NCI-H2107 treated with DMSO at 0.1 percent for 48 hours (cell line): ENCODE measurements at regions not wholly inside any gene's neighbourhood (a gene's known extent, or its start where the extent isn't known, plus 50 kb on each side); places are given as distances from the start of the nearest gene placed in this dataset.
A peak's percentile ranks its signal among the peaks of the same experiment; 100 is the strongest.

Experiments used
- DNase-seq: peaks from one replicate; lab custom pipeline; 2025; ENCODE audit not compliant: unreplicated experiment; lab: John Stamatoyannopoulos, UW

GRCh38 chr17:74070374-74070773, 133.1 kb upstream of the RPL38 start:
- no peak for DNase-seq

- no peak for DNase-seq
These were observed 132.3 kb upstream of the RPL38 start for GRCh38 chr17:74070998-74071679.

GRCh38 chr17:74072340-74072739, 131.1 kb upstream of the RPL38 start:
- DNase-seq, result no peak

- DNase-seq, result no peak
These were observed 127.0 kb upstream of the RPL38 start for GRCh38 chr17:74076446-74076845.

GRCh38 chr17:74077231-74077630, 126.2 kb upstream of the RPL38 start:
- DNase-seq, result no peak

GRCh38 chr17:74078363-74078941, 125.0 kb upstream of the RPL38 start:
- no peak for DNase-seq

- DNase-seq, result no peak
These were observed 123.8 kb upstream of the RPL38 start for GRCh38 chr17:74079537-74080300.

GRCh38 chr17:74080656-74081582, 122.6 kb upstream of the RPL38 start:
- DNase-seq, result no peak

GRCh38 chr17:74082886-74083285, 120.6 kb upstream of the RPL38 start:
- peak; percentile 19 for DNase-seq

- DNase-seq, result no peak
These were observed 120.2 kb upstream of the RPL38 start for GRCh38 chr17:74083321-74083720.

GRCh38 chr17:74085434-74085833, 118.0 kb upstream of the RPL38 start:
- DNase-seq, result no peak

GRCh38 chr17:74087002-74087585, 116.4 kb upstream of the RPL38 start:
- no peak for DNase-seq

- DNase-seq, result no peak
These were observed 115.1 kb upstream of the RPL38 start for GRCh38 chr17:74088285-74088933.

GRCh38 chr17:74088934-74089329, 114.5 kb upstream of the RPL38 start:
- DNase-seq, result no peak

GRCh38 chr17:74089380-74089779, 114.1 kb upstream of the RPL38 start:
- DNase-seq, result no peak

GRCh38 chr17:74089869-74090464, 113.5 kb upstream of the RPL38 start:
- peak; percentile 32 for DNase-seq

- DNase-seq, result no peak
These were observed 108.8 kb upstream of the RPL38 start for GRCh38 chr17:74094651-74095050.

GRCh38 chr17:74096456-74096855, 107.0 kb upstream of the RPL38 start:
- DNase-seq, result no peak

GRCh38 chr17:74097450-74098135, 105.9 kb upstream of the RPL38 start:
- DNase-seq, result no peak
